SIG-M5 (cell line): ENCODE measurements at regions not wholly inside any gene's neighbourhood (a gene's known extent, or its start where the extent isn't known, plus 50 kb on each side); places are given as distances from the start of the nearest gene placed in this dataset.
"Not testable (repeated sequence)": the region's sequence is repeated elsewhere in the genome, so short reads cannot be mapped to it uniquely, and the experiment has no call there.

Source experiments
- DNase-seq: peaks from one replicate; lab custom pipeline; 2025; lab: John Stamatoyannopoulos, UW

GRCh38 chr2:192773044-192773443, 578.3 kb upstream of the TMEFF2 start:
- DNase-seq, result no peak

DNA sequence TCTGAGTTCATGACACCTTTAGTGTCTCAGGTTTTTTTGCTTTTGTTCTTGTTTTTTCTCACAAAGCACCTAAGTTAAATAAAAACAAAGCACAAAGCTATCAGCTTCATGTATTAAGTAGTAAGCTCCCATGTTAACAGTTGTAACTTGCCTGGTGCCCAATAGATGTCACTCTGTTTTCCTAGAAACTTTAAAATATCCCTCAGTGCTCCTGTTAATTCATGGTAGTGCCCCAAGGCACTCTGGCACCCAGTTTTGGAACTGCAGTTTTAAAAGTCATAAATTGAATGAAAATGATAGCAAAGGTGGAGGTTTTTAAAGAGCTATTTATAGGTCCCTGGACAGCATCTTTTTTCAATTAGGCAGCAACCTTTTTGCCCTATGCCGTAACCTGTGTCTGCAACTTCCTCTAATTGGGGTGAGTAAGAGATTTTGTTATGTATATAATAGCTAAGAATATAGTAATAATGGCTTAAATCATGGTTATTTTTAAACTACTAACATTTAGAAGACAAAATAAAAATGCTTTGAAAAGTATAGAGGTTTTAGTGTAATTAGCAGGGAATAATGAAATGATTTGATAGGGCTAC, 555.0 kb upstream of the TMEFF2 start:
- no peak for DNase-seq

GRCh38 chr2:192741889-192742288, 547.2 kb upstream of the TMEFF2 start:
- no peak for DNase-seq

DNA sequence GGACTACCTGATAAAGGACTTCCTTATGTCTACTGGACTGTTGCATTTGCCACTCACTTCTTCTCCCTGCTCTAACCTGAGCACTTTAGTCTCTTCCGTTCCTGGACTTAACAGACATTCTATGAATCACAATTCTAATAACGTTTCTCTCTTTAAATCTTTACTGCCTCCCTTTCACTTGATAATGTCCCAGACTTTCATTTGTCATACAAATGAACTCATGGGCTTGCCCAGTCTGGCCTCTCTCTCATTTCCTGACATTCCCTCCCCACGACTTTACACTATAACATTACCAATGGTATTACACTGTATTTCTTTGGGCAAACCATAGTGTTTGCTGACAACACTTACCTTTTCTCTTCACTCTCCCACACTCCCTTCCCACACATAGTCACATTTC, 540.7 kb upstream of the TMEFF2 start:
- no peak for DNase-seq

DNA sequence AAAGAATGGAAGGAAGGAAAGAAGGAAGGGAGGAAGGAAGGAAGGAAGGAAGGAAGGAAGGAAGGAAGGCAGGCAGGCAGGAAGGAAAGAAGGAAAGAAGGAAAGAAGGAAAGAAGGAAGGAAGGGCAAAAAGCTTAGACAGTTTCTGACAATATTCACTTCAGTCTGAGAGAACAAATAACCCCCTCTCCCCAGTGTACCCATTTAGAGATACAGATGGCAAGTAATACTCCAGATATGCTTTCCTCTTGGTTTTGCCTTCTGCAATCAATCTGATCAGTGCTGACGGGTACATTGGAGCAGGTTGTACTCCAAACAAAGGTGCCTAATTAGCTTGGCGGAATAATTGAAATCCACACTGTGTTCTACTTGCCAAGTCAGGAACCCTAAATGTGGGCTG, 534.6 kb upstream of the TMEFF2 start:
- no peak for DNase-seq

- DNase-seq, result no peak
Measured at GRCh38 chr2:192725991-192726390, 531.3 kb upstream of the TMEFF2 start.

DNA sequence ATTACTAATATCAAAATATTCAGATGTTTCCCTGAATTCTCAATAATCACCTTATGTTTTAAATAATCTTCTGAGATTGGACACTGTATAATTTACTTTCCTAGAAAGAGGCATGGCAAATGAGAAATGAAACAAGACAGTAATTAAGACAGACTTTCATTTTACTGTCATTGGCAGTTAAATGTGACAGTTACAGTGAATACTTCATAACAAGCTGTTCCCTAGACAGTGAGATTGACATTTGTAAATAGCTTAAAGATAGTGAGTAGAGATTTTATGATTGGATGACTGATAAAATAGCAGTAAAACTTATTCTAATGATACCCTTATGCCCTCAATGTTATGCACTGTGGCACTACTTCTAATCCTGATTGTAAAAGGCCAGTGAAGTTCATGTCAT, 524.9 kb upstream of the TMEFF2 start:
- no peak for DNase-seq

DNA sequence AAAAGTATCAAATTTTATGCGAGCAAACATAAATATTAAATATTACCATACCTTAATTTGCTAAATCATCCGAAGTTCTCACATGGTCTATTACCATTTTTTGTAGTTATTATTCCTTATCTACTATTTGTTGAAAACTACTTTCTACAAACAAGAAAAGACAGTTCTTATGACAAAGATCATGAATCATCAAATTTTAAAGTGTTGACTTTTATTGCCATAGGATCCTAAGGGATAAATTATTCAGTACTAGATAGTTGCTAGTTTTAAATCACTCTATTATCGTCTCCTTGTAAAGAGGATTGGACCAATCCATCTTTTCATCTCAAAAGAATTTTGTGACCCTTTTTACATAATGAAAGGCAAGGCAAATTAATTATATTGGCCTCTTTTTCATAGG, 523.6 kb upstream of the TMEFF2 start:
- no peak for DNase-seq

DNA sequence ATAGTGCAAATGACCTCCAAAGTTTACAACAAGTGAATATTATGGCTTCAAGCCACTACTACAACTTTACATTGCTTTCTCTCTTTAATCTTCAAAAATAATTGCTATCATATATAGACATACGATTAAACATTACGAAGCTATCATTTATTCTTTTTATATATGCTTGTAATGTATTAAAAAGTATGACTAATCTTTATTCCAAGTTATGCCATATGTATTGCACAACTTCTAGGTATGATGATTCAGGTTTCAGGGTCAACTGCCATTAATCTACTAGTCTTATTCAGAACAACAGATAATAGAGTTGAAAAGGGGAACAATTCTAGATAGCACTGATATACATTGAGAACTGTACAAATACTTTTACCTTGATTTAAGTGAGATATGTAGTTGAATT, 506.2 kb upstream of the TMEFF2 start:
- DNase-seq, result no peak

- no peak for DNase-seq
Measured at GRCh38 chr2:192697880-192698279, 503.1 kb upstream of the TMEFF2 start.

DNA sequence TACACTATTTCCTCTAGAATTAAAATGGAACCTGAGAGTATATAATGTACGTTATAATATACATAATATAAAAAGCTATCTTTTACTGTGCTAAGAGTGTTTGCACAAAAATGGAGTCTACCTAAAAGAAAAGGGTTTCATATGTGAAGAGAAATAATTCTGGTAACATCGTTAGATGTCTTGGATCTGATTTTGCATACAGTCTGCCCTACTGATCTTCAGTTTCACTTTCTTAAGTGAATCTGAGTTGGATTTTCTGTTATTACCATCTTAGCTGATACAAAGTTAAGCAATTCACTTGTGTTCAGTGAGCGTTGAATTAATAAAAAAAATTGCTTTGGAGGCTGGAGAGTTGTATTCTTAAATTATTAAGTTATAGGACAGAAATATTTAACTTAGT, 502.1 kb upstream of the TMEFF2 start:
- DNase-seq, result no peak

GRCh38 chr2:192687015-192687414, 492.3 kb upstream of the TMEFF2 start:
- DNase-seq, result no peak

DNA sequence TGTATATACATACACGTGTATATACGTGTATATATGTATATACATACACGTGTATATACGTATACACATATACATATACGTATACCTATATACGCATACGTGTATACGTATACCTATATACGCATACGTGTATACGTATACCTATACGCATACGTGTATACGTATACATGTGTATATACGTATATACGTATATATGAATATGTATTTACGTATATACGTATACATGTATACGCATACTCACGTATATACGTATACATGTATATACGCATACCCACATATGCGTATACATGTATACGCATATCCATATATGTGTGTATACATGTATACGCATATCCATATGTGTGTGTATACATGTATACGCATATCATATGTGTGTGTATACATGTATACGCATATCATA, 487.8 kb upstream of the TMEFF2 start:
- DNase-seq, result not testable (repeated sequence)

DNA sequence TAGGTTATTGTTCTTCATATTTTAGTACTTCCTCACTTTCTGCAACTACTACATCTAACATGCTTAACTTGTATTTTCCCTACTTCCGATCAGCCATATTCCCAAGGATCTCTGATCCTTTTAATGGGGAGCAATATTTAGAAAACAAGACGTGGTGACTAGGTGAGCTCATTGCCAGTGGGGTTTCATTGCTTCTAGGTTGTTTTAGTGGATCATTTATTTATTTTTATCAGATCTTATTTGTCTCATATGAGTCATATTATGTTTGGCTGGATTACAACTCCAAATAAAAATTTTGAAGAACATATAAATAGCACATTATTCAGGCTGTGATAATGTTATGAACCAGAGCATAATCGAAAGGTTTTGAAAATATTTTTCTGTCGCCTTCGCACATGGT, 480.9 kb upstream of the TMEFF2 start:
- DNase-seq, result no peak

- no peak for DNase-seq
Measured at GRCh38 chr2:192669505-192670091, 474.9 kb upstream of the TMEFF2 start.

DNA sequence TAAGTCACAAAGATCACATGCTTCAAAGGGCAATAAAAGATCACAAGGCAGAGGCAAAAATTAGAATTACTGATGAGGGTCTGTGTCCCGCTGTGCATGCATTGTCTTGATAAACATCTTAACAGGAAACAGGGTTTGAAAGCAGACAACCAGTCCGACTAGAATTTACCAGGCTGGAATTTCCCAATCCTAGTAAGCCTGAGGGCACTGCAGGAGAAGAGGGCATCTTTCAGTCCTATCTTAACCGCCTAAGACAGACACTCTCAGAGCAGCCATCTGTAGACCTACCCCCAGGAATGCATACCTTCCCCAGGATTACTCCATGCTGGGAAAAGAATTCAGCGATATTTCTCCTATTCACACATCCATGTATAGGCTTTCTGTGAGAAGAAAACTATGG, 465.8 kb upstream of the TMEFF2 start:
- DNase-seq, result not testable (repeated sequence)

GRCh38 chr2:192657362-192657761, 462.6 kb upstream of the TMEFF2 start:
- DNase-seq, result no peak

DNA sequence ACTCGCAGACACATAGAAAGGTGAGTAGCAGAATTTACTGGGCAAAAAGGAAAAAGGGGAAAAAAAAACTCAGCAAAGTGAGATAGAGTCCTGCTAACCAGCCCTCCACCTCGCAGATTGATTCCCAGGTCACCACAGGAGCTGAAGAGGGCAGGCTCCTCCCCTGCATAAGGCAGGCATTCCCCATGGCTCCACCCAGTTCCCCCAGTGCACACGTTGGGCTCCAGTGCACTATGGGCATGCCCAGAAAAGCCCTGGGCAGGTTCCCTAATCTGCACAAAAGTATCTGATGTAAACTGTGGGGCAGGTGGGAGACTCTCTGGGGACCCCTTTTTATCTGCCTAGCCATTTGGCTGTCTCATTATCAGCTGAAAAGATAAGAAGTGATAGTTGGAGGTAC, 461.2 kb upstream of the TMEFF2 start:
- DNase-seq, result no peak

DNA sequence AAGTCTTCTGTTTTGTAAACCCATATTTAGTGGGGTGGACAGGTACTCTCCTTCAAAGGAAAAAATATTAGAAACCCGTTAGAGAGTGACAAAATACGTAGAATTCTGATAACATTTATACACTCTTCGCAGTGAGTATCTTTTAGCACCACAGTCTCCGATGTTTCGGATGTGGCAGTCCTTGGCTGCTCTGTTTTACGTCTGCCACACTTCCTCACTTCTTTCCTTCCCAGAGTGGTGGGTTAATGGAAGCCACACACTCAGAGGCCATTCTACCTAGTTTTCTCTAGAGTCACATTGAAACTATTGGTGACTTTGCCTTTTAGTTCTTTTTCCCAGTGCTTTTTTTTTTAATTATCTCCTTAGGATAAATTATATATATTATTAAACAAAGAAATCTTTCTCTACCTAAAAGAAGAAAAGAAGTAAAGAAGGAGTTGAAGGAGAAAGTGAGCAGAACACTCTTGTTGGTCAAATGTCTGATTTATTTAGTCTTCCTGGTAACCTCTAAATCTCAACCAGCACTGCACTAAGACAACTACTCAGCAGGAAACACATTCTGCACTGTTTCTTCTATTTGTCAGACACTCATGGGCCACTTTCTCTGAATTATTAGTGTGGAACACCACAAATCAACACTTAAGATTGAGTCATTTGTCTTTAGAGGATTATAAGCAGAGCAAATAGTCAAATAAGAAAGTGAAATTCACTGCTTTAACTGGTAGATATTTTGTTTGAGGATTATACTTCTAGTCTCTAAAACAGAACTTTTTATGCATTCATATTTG, 451.3 kb upstream of the TMEFF2 start:
- DNase-seq, result no peak

DNA sequence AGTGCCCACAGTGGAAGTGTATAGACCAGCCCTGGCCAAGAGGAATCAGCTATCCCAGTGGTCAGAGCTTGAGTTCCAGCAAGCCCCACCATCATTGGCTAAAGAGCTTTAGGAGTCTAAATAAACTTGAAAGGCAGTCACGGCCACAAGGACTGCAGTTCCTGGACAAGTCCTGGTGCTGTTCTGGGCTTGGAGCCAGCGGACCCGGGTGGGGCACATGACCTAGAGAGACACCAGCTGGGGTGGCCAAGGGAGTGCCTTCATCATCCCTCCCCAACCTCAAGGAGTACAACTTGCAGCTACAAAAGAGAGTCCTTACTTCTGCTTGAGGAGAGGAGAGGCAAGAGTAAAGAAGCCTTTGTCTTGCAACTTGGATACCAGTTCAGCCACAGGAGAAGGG, 439.8 kb upstream of the TMEFF2 start:
- no peak for DNase-seq

DNA sequence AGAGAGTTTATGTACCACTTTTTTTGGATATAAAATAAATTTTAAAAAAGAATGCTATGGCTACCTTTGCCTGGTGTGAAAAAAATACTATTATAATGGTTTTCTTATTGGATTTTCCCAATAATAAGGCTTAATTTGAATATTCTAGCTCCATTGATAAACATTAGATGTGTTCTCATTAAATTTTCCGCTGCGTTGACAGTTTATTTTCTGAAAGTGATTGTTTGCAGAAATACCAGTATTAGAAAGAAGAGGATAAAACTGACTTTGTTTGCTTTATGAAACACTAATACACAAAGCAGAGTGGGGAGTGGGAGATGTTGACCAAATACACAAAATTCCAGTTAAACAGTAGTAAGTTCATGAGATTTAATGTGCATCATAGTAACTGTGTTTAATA, 433.3 kb upstream of the TMEFF2 start:
- no peak for DNase-seq

- DNase-seq, result no peak
Measured at GRCh38 chr2:192615105-192615504, 420.4 kb upstream of the TMEFF2 start.

DNA sequence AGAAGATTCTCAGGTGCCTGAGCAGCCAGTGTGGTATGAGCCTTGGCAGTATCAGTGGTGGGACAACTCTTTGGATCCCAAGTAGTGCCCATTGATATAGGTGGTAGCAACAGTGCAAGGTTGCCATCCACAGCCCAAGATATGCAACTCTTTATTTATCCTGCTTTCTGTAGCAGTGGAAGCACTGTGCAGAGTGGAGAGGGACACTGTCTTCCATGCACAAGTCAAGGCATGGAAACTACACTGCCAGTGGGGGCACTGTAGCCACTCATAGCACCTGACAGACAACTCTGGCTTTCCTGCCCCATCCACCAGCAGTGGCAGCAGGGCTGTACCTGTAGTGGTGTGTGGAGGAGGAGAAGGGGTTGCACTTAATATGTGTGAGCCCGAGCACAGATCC, 409.6 kb upstream of the TMEFF2 start:
- DNase-seq, result no peak

DNA sequence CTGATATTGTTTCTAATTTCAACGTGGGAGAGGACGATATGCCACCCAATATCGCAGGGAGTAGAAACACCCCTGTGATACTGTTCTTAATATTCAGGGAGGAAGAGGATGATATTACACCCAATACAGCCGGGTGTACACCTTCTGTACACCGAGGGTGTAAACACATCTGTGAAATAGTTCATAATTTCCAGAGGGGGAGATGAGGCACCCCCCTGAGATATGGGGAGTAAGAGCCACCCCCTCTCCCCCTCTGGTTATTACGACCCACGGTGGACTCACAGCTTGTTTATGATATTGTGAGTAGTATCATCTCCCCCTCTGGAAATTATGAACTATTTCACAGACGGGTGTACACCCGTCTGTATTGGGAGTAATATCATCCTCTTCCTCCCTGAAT, 403.9 kb upstream of the TMEFF2 start:
- DNase-seq, result not testable (repeated sequence)
